ENCODE measurements at regions not wholly inside any gene's neighbourhood (a gene's known extent, or its start where the extent isn't known, plus 50 kb on each side); places are given as distances from the start of the nearest gene placed in this dataset.

DNA sequence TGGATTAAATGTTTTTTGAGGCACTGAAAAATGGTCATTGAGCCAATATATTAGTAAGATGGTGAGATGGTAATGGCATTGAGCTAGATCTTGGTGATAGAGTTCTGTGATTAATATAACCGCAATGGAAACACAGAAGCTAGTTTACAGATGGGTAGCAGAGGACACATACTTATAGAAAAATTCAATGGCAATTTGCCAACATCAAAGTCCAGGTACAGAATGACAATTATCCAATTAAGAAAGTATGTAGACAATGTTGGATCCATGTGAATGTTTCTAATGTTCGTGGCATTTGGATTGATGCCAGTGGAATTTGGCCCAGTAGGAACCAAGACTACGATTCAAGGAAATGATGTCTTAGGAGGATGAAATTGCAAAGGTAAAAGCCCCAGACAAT is 187.8 kb downstream of the GNAT3 start:
- ATAC-seq: no peak
- no peaks in the 10 kb centered on the region for H3K27me3 Mint-ChIP-seq (ENCODE audit: low read depth)
- peaks cover 6% of the 10 kb centered on the region for H3K4me1 Mint-ChIP-seq
- POLR2A ChIA-PET: no interaction called here
- H3K4me3 Mint-ChIP-seq: no peak overlapping the region
- no peaks in the 10 kb centered on the region for H3K36me3 Mint-ChIP-seq
- H3K27ac Mint-ChIP-seq: no peak overlapping the region
- H3K9me3 Mint-ChIP-seq: peaks cover 11% of the 10 kb centered on the region
- no peak for DNase-seq (ENCODE audit: low spot score)
- TF ChIP-seq, protein P1, sequence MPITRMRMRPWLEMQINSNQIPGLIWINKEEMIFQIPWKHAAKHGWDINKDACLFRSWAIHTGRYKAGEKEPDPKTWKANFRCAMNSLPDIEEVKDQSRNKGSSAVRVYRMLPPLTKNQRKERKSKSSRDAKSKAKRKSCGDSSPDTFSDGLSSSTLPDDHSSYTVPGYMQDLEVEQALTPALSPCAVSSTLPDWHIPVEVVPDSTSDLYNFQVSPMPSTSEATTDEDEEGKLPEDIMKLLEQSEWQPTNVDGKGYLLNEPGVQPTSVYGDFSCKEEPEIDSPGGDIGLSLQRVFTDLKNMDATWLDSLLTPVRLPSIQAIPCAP (CRISPR knock-in tag; IDR thresholded peaks at IDR 0.05): no peak
- CTCF ChIA-PET: no interaction called here

DNA sequence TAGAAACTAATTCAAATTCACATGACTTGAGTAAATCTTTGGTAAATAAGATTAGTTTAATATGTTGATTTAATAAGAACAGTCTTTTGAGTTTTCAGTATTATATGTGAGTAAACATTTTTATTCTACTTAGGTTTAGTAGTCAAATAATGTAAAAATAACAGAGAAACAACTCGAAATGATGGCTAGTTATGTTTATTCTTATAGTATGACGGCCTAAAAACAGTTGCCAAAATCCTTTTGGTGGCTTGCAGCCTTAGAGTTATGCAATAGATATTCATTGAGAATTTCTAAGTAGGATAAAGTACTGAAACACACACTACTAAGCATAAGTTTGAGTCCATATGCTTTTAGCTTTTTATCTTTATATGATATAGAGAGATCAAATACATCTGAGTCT is 184.8 kb downstream of the GNAI1 start:
- no peak for DNase-seq (ENCODE audit: low spot score)
- Mint-ChIP-seq H3K4me1 (0 out of 2 replicates have a peak, but pooled peaks cover 4% of the 10 kb centered on the region), H3K27ac (no peak overlapping the region), H3K36me3 (no peaks in the 10 kb centered on the region), H3K9me3 (no peaks in the 10 kb centered on the region), H3K4me3 (no peak overlapping the region), H3K27me3 (ENCODE audit: low read depth) (no peaks in the 10 kb centered on the region)
- no peak for TF ChIP-seq NFE2L1 (CRISPR knock-in tag; IDR thresholded peaks at IDR 0.05)
- TF ChIP-seq, protein P2, sequence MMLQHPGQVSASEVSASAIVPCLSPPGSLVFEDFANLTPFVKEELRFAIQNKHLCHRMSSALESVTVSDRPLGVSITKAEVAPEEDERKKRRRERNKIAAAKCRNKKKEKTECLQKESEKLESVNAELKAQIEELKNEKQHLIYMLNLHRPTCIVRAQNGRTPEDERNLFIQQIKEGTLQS (CRISPR knock-in tag; conservative IDR thresholded peaks at IDR 0.05): no peak
- TF ChIP-seq NFATC4 (CRISPR knock-in tag; IDR thresholded peaks at IDR 0.05): no peak
- TF ChIP-seq, protein P3, sequence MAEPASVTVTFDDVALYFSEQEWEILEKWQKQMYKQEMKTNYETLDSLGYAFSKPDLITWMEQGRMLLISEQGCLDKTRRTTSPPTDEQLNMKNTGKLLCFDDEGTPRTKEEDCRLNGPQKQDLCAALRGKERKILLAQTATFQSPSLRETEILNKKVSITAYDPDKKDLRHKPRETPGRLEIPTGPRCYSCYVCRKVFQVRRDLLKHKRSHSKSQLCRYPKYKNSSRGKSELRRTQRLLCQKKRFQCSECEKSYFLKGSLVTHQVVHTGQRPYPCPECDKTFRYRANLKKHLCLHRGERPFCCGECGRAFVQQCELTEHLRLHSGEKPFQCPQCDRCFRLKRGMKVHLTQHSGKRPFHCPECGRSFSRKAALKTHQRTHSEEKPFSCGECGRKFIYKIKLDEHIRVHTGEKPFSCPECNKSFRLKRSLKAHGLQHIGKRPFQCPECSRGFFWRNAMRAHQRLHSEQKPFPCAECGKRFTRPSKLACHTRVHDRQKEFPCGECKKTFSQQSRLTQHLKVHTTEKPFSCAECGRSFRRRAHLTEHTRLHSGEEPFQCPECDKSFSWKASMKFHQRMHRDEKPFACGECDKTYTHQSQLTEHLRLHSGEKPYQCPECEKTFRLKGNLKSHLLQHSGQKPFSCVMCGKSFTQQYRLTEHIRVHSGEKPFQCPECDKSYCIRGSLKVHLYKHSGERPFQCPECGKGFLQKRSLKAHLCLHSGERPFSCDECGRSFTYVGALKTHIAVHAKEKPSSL (CRISPR knock-in tag; conservative IDR thresholded peaks at IDR 0.05): no peak
- no peak for TF ChIP-seq PRRX2 (CRISPR knock-in tag; IDR thresholded peaks at IDR 0.05)
- TF ChIP-seq IRF2 (CRISPR knock-in tag; IDR thresholded peaks at IDR 0.05; ENCODE audit: borderline replicate concordance, low read depth): no peak
- TF ChIP-seq ESRRA (CRISPR knock-in tag; IDR thresholded peaks at IDR 0.05; ENCODE audit: borderline replicate concordance): no peak
- TF ChIP-seq, protein P4, sequence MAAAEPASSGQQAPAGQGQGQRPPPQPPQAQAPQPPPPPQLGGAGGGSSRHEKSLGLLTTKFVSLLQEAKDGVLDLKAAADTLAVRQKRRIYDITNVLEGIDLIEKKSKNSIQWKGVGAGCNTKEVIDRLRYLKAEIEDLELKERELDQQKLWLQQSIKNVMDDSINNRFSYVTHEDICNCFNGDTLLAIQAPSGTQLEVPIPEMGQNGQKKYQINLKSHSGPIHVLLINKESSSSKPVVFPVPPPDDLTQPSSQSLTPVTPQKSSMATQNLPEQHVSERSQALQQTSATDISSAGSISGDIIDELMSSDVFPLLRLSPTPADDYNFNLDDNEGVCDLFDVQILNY (CRISPR knock-in tag; IDR thresholded peaks at IDR 0.05): no peak
- TF ChIP-seq NR1H2 (CRISPR knock-in tag; IDR thresholded peaks at IDR 0.05): no peak
- no peak for TF ChIP-seq JAZF1 (CRISPR knock-in tag; IDR thresholded peaks at IDR 0.05)
- no peak for TF ChIP-seq FOXK1 (CRISPR knock-in tag; IDR thresholded peaks at IDR 0.05)
- TF ChIP-seq RORB (CRISPR knock-in tag; IDR thresholded peaks at IDR 0.05): no peak
- no peak for TF ChIP-seq TEAD1 (CRISPR knock-in tag; IDR thresholded peaks at IDR 0.05)
- TF ChIP-seq, protein P5, sequence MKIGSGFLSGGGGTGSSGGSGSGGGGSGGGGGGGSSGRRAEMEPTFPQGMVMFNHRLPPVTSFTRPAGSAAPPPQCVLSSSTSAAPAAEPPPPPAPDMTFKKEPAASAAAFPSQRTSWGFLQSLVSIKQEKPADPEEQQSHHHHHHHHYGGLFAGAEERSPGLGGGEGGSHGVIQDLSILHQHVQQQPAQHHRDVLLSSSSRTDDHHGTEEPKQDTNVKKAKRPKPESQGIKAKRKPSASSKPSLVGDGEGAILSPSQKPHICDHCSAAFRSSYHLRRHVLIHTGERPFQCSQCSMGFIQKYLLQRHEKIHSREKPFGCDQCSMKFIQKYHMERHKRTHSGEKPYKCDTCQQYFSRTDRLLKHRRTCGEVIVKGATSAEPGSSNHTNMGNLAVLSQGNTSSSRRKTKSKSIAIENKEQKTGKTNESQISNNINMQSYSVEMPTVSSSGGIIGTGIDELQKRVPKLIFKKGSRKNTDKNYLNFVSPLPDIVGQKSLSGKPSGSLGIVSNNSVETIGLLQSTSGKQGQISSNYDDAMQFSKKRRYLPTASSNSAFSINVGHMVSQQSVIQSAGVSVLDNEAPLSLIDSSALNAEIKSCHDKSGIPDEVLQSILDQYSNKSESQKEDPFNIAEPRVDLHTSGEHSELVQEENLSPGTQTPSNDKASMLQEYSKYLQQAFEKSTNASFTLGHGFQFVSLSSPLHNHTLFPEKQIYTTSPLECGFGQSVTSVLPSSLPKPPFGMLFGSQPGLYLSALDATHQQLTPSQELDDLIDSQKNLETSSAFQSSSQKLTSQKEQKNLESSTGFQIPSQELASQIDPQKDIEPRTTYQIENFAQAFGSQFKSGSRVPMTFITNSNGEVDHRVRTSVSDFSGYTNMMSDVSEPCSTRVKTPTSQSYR (CRISPR knock-in tag; IDR thresholded peaks at IDR 0.05): no peak
- TF ChIP-seq, protein P6, sequence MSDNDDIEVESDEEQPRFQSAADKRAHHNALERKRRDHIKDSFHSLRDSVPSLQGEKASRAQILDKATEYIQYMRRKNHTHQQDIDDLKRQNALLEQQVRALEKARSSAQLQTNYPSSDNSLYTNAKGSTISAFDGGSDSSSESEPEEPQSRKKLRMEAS (CRISPR knock-in tag; IDR thresholded peaks at IDR 0.05): no peak
- TF ChIP-seq, protein P7, sequence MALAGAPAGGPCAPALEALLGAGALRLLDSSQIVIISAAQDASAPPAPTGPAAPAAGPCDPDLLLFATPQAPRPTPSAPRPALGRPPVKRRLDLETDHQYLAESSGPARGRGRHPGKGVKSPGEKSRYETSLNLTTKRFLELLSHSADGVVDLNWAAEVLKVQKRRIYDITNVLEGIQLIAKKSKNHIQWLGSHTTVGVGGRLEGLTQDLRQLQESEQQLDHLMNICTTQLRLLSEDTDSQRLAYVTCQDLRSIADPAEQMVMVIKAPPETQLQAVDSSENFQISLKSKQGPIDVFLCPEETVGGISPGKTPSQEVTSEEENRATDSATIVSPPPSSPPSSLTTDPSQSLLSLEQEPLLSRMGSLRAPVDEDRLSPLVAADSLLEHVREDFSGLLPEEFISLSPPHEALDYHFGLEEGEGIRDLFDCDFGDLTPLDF (CRISPR knock-in tag; IDR thresholded peaks at IDR 0.05): no peak
- no peak for TF ChIP-seq SOX15 (CRISPR knock-in tag; IDR thresholded peaks at IDR 0.05)
- TF ChIP-seq, protein P8, sequence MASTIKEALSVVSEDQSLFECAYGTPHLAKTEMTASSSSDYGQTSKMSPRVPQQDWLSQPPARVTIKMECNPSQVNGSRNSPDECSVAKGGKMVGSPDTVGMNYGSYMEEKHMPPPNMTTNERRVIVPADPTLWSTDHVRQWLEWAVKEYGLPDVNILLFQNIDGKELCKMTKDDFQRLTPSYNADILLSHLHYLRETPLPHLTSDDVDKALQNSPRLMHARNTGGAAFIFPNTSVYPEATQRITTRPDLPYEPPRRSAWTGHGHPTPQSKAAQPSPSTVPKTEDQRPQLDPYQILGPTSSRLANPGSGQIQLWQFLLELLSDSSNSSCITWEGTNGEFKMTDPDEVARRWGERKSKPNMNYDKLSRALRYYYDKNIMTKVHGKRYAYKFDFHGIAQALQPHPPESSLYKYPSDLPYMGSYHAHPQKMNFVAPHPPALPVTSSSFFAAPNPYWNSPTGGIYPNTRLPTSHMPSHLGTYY (CRISPR knock-in tag; IDR thresholded peaks at IDR 0.05): no peak
- no peak for TF ChIP-seq ATF1 (CRISPR knock-in tag; IDR thresholded peaks at IDR 0.05)
- no peak for ATAC-seq
- CTCF ChIA-PET: no interaction called here
- POLR2A ChIA-PET: no interaction called here

Data from WTC11 (cell line).